Neural progenitor cell (in vitro differentiated cells): ENCODE measurements at regions not wholly inside any gene's neighbourhood (a gene's known extent, or its start where the extent isn't known, plus 50 kb on each side); places are given as distances from the start of the nearest gene placed in this dataset.
A peak's percentile ranks its signal among the peaks of the same experiment; 100 is the strongest.

Experiments used
- DNase-seq: peaks from one replicate; pipeline ENCODE4 v3.0.0-alpha.2; 2016; ENCODE audit warnings: low spot score
- H2AFZ ChIP-seq: fragments of 200-600 bp; sonication (generic); replicated peaks from 2 replicates; pipeline ENCODE4 v1.6.1; 2016; ENCODE audit warnings: antibody characterized with exemption
- H3F3A ChIP-seq: fragments of 200-600 bp; sonication (generic); 2 replicates; pipeline ENCODE4 v1.6.1; 2016; ENCODE audit warnings: antibody characterized with exemption, low read depth
- H3K27ac ChIP-seq: fragments of 200-600 bp; sonication (generic); 2 replicates; pipeline ENCODE4 v1.5.1; 2016; ENCODE audit warnings: mild to moderate bottlenecking
- H3K27me3 ChIP-seq: fragments of 200-600 bp; sonication (generic); 2 replicates; pipeline ENCODE4 v1.6.1; 2016; ENCODE audit warnings: mild to moderate bottlenecking, moderate library complexity
- H3K36me3 ChIP-seq: fragments of 200-600 bp; sonication (generic); 2 replicates; pipeline ENCODE4 v1.5.1; 2016
- H3K4me1 ChIP-seq: fragments of 200-600 bp; sonication (generic); 2 replicates; pipeline ENCODE4 v1.6.1; 2016; ENCODE audit warnings: mixed run types
- H3K4me2 ChIP-seq: fragments of 200-600 bp; sonication (generic); 2 replicates; pipeline ENCODE4 v1.6.1; 2016
- H3K4me3 ChIP-seq: fragments of 200-600 bp; sonication (generic); 2 replicates; pipeline ENCODE4 v1.5.1; 2016
- H3K79me2 ChIP-seq: fragments of 200-600 bp; sonication (generic); 2 replicates; pipeline ENCODE4 v1.6.1; 2016; ENCODE audit warnings: low read depth
- H3K9ac ChIP-seq: fragments of 200-600 bp; sonication (generic); 2 replicates; pipeline ENCODE4 v1.6.1; 2016
- H3K9me3 ChIP-seq: fragments of 200-600 bp; sonication (generic); 2 replicates; pipeline ENCODE4 v1.5.1; 2016; ENCODE audit warnings: low read depth
- H4K20me1 ChIP-seq: fragments of 200-600 bp; sonication (generic); 2 replicates; pipeline ENCODE4 v1.6.1; 2016; ENCODE audit warnings: low read depth
- H3K27ac Mint-ChIP-seq: 3 replicates; pipeline ENCODE4 v1.8.0; 2021; ENCODE audit warnings: mixed read lengths
- H3K27me3 Mint-ChIP-seq: 2 replicates; pipeline ENCODE4 v1.8.0; 2022; ENCODE audit warnings: low read depth, mild to moderate bottlenecking, inconsistent platforms, moderate library complexity, mixed read lengths; ENCODE audit not compliant: insufficient read depth
- H3K36me3 Mint-ChIP-seq: 3 replicates; pipeline ENCODE4 v1.8.0; 2021; ENCODE audit warnings: mixed read lengths
- H3K4me1 Mint-ChIP-seq: 3 replicates; pipeline ENCODE4 v1.8.0; 2021; ENCODE audit warnings: mixed read lengths
- H3K4me3 Mint-ChIP-seq: 3 replicates; pipeline ENCODE4 v1.8.0; 2021; ENCODE audit warnings: mild to moderate bottlenecking, moderate library complexity, mixed read lengths
- H3K9me3 Mint-ChIP-seq: 3 replicates; pipeline ENCODE4 v1.8.0; 2020; ENCODE audit warnings: mixed read lengths
- EZH2 ChIP-seq: fragments of 200-600 bp; sonication (generic); IDR thresholded peaks from 2 replicates; pipeline ENCODE4 v1.6.1; 2017; ENCODE audit warnings: antibody characterized with exemption, mild to moderate bottlenecking, moderate library complexity
- EZH2phosphoT487 ChIP-seq: fragments of 200-600 bp; sonication (generic); IDR thresholded peaks from 2 replicates; pipeline ENCODE4 v1.6.1; 2017; ENCODE audit warnings: antibody characterized with exemption
- TF ChIP-seq, protein P1 (sequence below): fragments of 200-600 bp; sonication (generic); IDR thresholded peaks from 2 replicates; pipeline ENCODE4 v1.5.1; 2017; ENCODE audit warnings: antibody characterized with exemption, mild to moderate bottlenecking

- Histone ChIP-seq H3K27ac (no peak overlapping the region), H3K4me3 (no peak overlapping the region), H3K36me3 (no peaks in the 10 kb centered on the region), H2AFZ (no peak overlapping the region), H3K9ac (no peak overlapping the region), H3K79me2 (no peaks in the 10 kb centered on the region), H3K4me1 (no peaks in the 10 kb centered on the region), H3K4me2 (no peak overlapping the region), H3K9me3 (no peaks in the 10 kb centered on the region), H3K27me3 (no peaks in the 10 kb centered on the region), H4K20me1 (no peaks in the 10 kb centered on the region), H3F3A (no peaks in the 10 kb centered on the region)
- no peak for DNase-seq
- H3K27ac Mint-ChIP-seq = no peak overlapping the region
- H3K27me3 Mint-ChIP-seq = no peaks in the 10 kb centered on the region
- H3K9me3 Mint-ChIP-seq = no peaks in the 10 kb centered on the region
- TF ChIP-seq EZH2phosphoT487 (no peak), EZH2 (no peak)
- TF ChIP-seq, protein P1, sequence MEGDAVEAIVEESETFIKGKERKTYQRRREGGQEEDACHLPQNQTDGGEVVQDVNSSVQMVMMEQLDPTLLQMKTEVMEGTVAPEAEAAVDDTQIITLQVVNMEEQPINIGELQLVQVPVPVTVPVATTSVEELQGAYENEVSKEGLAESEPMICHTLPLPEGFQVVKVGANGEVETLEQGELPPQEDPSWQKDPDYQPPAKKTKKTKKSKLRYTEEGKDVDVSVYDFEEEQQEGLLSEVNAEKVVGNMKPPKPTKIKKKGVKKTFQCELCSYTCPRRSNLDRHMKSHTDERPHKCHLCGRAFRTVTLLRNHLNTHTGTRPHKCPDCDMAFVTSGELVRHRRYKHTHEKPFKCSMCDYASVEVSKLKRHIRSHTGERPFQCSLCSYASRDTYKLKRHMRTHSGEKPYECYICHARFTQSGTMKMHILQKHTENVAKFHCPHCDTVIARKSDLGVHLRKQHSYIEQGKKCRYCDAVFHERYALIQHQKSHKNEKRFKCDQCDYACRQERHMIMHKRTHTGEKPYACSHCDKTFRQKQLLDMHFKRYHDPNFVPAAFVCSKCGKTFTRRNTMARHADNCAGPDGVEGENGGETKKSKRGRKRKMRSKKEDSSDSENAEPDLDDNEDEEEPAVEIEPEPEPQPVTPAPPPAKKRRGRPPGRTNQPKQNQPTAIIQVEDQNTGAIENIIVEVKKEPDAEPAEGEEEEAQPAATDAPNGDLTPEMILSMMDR = no peak
- H3K4me3 Mint-ChIP-seq = no peak overlapping the region
- no peaks in the 10 kb centered on the region for H3K4me1 Mint-ChIP-seq
- no peaks in the 10 kb centered on the region for H3K36me3 Mint-ChIP-seq
Observed at GRCh38 chr13:76677043-76677442, 209.2 kb downstream of the KCTD12 start.

DNA sequence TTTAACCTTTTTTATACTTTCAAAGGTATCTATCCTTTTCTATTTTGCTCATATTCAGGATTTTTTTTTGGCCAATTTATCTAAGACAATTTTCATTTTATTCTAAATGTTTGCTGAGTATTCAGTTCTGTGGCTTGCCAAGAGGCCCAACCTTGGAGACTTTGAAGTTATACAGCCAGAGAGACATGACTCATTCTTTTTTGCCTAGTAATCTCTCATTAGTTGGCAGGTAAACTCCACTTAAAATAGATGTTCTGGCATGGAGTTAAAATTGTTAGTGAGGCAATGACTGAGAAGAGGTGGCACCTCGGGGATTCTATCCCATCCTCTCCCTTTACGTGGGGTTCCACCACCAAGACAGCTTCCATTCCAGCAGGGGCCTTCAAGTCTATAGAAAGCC lies 213.8 kb downstream of the KCTD12 start:
- Histone ChIP-seq H2AFZ (no peak overlapping the region), H3K9ac (no peak overlapping the region), H3K4me3 (no peak overlapping the region), H3K36me3 (no peaks in the 10 kb centered on the region), H3K79me2 (no peaks in the 10 kb centered on the region), H3K27me3 (no peaks in the 10 kb centered on the region), H4K20me1 (no peaks in the 10 kb centered on the region), H3K4me2 (no peak overlapping the region), H3K9me3 (no peaks in the 10 kb centered on the region), H3K27ac (no peak overlapping the region), H3F3A (no peaks in the 10 kb centered on the region), H3K4me1 (no peaks in the 10 kb centered on the region)
- H3K27ac Mint-ChIP-seq = no peak overlapping the region
- no peak for DNase-seq
- H3K4me1 Mint-ChIP-seq = peaks cover 9% of the 10 kb centered on the region
- H3K4me3 Mint-ChIP-seq = no peak overlapping the region
- no peaks in the 10 kb centered on the region for H3K9me3 Mint-ChIP-seq
- peaks cover 3% of the 10 kb centered on the region for H3K27me3 Mint-ChIP-seq
- no peak for TF ChIP-seq EZH2
- TF ChIP-seq, protein P1 = no peak
- TF ChIP-seq EZH2phosphoT487 = no peak
- no peaks in the 10 kb centered on the region for H3K36me3 Mint-ChIP-seq

DNA sequence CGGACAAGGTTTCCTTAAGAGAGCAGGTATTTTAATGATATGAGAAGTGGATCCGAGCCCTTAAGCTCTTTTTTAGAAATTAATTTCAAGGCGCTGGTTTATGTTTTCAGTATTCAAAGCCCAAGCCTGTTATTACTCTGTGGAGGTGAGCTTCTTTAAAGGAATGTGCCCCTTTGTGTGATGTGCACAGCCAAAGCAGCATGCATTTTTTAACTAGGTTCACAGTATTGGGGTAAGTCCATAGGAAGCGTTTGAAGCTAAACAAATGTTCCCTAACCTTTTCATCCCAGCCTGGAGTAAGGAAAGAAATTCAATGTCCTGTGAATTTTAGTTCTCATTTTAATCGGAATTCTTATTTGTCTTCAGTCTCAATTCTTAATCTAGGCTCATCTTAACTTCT lies 217.5 kb downstream of the KCTD12 start:
- Mint-ChIP-seq H3K4me1 (peaks cover 9% of the 10 kb centered on the region), H3K27me3 (peaks cover 3% of the 10 kb centered on the region), H3K27ac (no peak overlapping the region), H3K9me3 (no peaks in the 10 kb centered on the region), H3K4me3 (no peak overlapping the region), H3K36me3 (no peaks in the 10 kb centered on the region)
- H3K36me3 ChIP-seq = no peaks in the 10 kb centered on the region
- H3K27ac ChIP-seq = no peak overlapping the region
- DNase-seq = peak; percentile 10
- no peak overlapping the region for H2AFZ ChIP-seq
- H3K79me2 ChIP-seq = no peaks in the 10 kb centered on the region
- H4K20me1 ChIP-seq = no peaks in the 10 kb centered on the region
- H3K9ac ChIP-seq = no peak overlapping the region
- no peak overlapping the region for H3K4me2 ChIP-seq
- H3K27me3 ChIP-seq = no peaks in the 10 kb centered on the region
- TF ChIP-seq EZH2phosphoT487 (no peak), EZH2 (no peak)
- TF ChIP-seq, protein P1 = no peak
- no peaks in the 10 kb centered on the region for H3F3A ChIP-seq
- H3K4me1 ChIP-seq = no peaks in the 10 kb centered on the region
- H3K4me3 ChIP-seq = no peak overlapping the region
- H3K9me3 ChIP-seq = no peaks in the 10 kb centered on the region

DNA sequence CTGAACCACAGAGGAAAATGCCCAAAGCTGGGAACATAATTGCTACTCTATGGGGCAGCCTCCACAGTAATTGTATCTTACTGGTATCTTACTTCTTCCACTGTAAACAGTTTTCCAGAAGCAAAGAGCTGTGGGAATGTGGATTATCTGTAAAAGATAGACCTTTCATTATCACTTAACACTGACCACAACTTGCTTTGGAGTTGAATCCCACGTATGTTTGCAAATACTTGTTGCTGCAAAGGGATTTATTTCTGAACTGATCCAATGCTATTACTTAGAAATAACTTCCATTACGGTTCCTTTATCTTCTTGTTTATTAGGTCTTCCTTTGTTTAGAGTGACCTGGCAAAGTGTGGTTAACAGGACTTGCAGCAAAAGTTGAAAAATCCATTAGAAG lies 218.1 kb downstream of the KCTD12 start:
- Mint-ChIP-seq H3K4me1 (peaks cover 9% of the 10 kb centered on the region), H3K9me3 (no peaks in the 10 kb centered on the region), H3K27me3 (peaks cover 3% of the 10 kb centered on the region), H3K4me3 (no peak overlapping the region), H3K27ac (no peak overlapping the region), H3K36me3 (no peaks in the 10 kb centered on the region)
- H3K4me3 ChIP-seq = no peak overlapping the region
- H3K9me3 ChIP-seq = no peaks in the 10 kb centered on the region
- no peak overlapping the region for H3K9ac ChIP-seq
- H2AFZ ChIP-seq = peak overlapping the region; percentile 38
- H4K20me1 ChIP-seq = no peaks in the 10 kb centered on the region
- H3K27ac ChIP-seq = no peak overlapping the region
- H3K4me1 ChIP-seq = no peaks in the 10 kb centered on the region
- no peak overlapping the region for H3K4me2 ChIP-seq
- TF ChIP-seq EZH2 = no peak
- TF ChIP-seq, protein P1 = no peak
- no peak for TF ChIP-seq EZH2phosphoT487
- no peaks in the 10 kb centered on the region for H3F3A ChIP-seq
- no peaks in the 10 kb centered on the region for H3K27me3 ChIP-seq
- no peak for DNase-seq
- no peaks in the 10 kb centered on the region for H3K36me3 ChIP-seq
- H3K79me2 ChIP-seq = no peaks in the 10 kb centered on the region
